EL (cell line): ENCODE measurements at regions not wholly inside any gene's neighbourhood (a gene's known extent, or its start where the extent isn't known, plus 50 kb on each side); places are given as distances from the start of the nearest gene placed in this dataset.
A peak's percentile ranks its signal among the peaks of the same experiment; 100 is the strongest.
"Not testable (repeated sequence)": the region's sequence is repeated elsewhere in the genome, so short reads cannot be mapped to it uniquely, and the experiment has no call there.

Experiments used
- DNase-seq: peaks from one replicate; pipeline ENCODE4 v3.0.0-alpha.2; 2016

GRCh38 chr1:25171013-25171412 lies 61.3 kb downstream of the SYF2 start:
- not testable (repeated sequence) for DNase-seq

GRCh38 chr1:25170439-25170838 lies 61.9 kb downstream of the SYF2 start:
- DNase-seq: no peak

GRCh38 chr1:25169610-25170009 lies 62.7 kb downstream of the SYF2 start:
- DNase-seq: no peak

- no peak for DNase-seq
Observed at GRCh38 chr1:25169168-25169567, 63.1 kb downstream of the SYF2 start.

- no peak for DNase-seq
Observed at GRCh38 chr1:25168193-25169071, 63.9 kb downstream of the SYF2 start.

- DNase-seq: no peak
Observed at GRCh38 chr1:25167269-25168192, 64.8 kb downstream of the SYF2 start.

- DNase-seq: no peak
Observed at GRCh38 chr1:25166847-25167246, 65.5 kb downstream of the SYF2 start.

- no peak for DNase-seq
Observed at GRCh38 chr1:25163986-25164385, 68.3 kb downstream of the SYF2 start.

GRCh38 chr1:25161981-25162380 lies 70.3 kb downstream of the SYF2 start:
- DNase-seq: no peak

- no peak for DNase-seq
Observed at GRCh38 chr1:25157846-25158245, 74.5 kb downstream of the SYF2 start.

- no peak for DNase-seq
Observed at GRCh38 chr1:25150985-25151495, 81.3 kb downstream of the SYF2 start.

- peak; percentile 24 for DNase-seq
Observed at GRCh38 chr1:25148673-25149300, 83.5 kb downstream of the SYF2 start.

GRCh38 chr1:25146451-25146855 lies 85.8 kb downstream of the SYF2 start:
- DNase-seq: no peak

- DNase-seq: no peak
Observed at GRCh38 chr1:25145775-25146393, 86.4 kb downstream of the SYF2 start.

GRCh38 chr1:25140073-25140797 lies 92.1 kb downstream of the SYF2 start:
- peak; percentile 42 for DNase-seq

GRCh38 chr1:25137521-25138395 lies 94.5 kb downstream of the SYF2 start:
- no peak for DNase-seq

GRCh38 chr1:25137106-25137505 lies 95.2 kb downstream of the SYF2 start:
- DNase-seq: no peak

- no peak for DNase-seq
Observed at GRCh38 chr1:25135909-25136308, 96.4 kb downstream of the SYF2 start.

GRCh38 chr1:25134801-25135461 lies 97.4 kb downstream of the SYF2 start:
- no peak for DNase-seq

- no peak for DNase-seq
Observed at GRCh38 chr1:25134307-25134706, 98.0 kb downstream of the SYF2 start.
